ENCODE measurements at regions not wholly inside any gene's neighbourhood (a gene's known extent, or its start where the extent isn't known, plus 50 kb on each side); places are given as distances from the start of the nearest gene placed in this dataset.
A peak's percentile ranks its signal among the peaks of the same experiment; 100 is the strongest.

- H3K9ac ChIP-seq (ENCODE audit: low read length): no peak overlapping the region
- no peaks in the 10 kb centered on the region for H3K36me3 ChIP-seq (ENCODE audit: insufficient read depth, low read length)
- no peaks in the 10 kb centered on the region for H3K9me3 ChIP-seq (ENCODE audit: low read length)
- H3K4me1 ChIP-seq (ENCODE audit: insufficient read depth, low read length): peaks cover 16% of the 10 kb centered on the region
- H3K27me3 ChIP-seq (ENCODE audit: control insufficient read depth in 1 of 2, insufficient read depth in 2 of 2, low read length in 2 of 2): no peaks in the 10 kb centered on the region
- H3K4me3 ChIP-seq (ENCODE audit: low read depth in 1 of 2, low read length in 2 of 2): no peak overlapping the region
- H3K27ac ChIP-seq (ENCODE audit: low read depth, low read length): no peak overlapping the region
Measured at GRCh38 chr9:99366183-99366582, 144.1 kb downstream of the SEC61B start.

- Histone ChIP-seq H3K36me3 (ENCODE audit: insufficient read depth, low read length) (no peaks in the 10 kb centered on the region), H3K4me1 (ENCODE audit: insufficient read depth, low read length) (peaks cover 16% of the 10 kb centered on the region), H3K9me3 (ENCODE audit: low read length) (no peaks in the 10 kb centered on the region), H3K27me3 (ENCODE audit: control insufficient read depth in 1 of 2, insufficient read depth in 2 of 2, low read length in 2 of 2) (no peaks in the 10 kb centered on the region), H3K9ac (ENCODE audit: low read length) (no peak overlapping the region), H3K27ac (ENCODE audit: low read depth, low read length) (no peak overlapping the region), H3K4me3 (ENCODE audit: low read depth in 1 of 2, low read length in 2 of 2) (no peak overlapping the region)
Measured at GRCh38 chr9:99366621-99367020, 144.5 kb downstream of the SEC61B start.

- Histone ChIP-seq H3K9ac (ENCODE audit: low read length) (peak overlapping the region; percentile 29), H3K4me1 (ENCODE audit: insufficient read depth, low read length) (peaks cover 7% of the 10 kb centered on the region), H3K27me3 (ENCODE audit: control insufficient read depth in 1 of 2, insufficient read depth in 2 of 2, low read length in 2 of 2) (no peaks in the 10 kb centered on the region), H3K27ac (ENCODE audit: low read depth, low read length) (peak overlapping the region; percentile 51), H3K9me3 (ENCODE audit: low read length) (no peaks in the 10 kb centered on the region), H3K36me3 (ENCODE audit: insufficient read depth, low read length) (no peaks in the 10 kb centered on the region), H3K4me3 (ENCODE audit: low read depth in 1 of 2, low read length in 2 of 2) (peak overlapping the region; percentile 57 to 59)
Measured at GRCh38 chr9:99368341-99369326, 146.6 kb downstream of the SEC61B start.

- Histone ChIP-seq H3K9me3 (ENCODE audit: low read length) (no peaks in the 10 kb centered on the region), H3K27ac (ENCODE audit: low read depth, low read length) (no peak overlapping the region), H3K27me3 (ENCODE audit: control insufficient read depth in 1 of 2, insufficient read depth in 2 of 2, low read length in 2 of 2) (no peaks in the 10 kb centered on the region), H3K36me3 (ENCODE audit: insufficient read depth, low read length) (no peaks in the 10 kb centered on the region), H3K4me3 (ENCODE audit: low read depth in 1 of 2, low read length in 2 of 2) (peak overlapping the region; percentile 57 to 59), H3K9ac (ENCODE audit: low read length) (no peak overlapping the region), H3K4me1 (ENCODE audit: insufficient read depth, low read length) (peaks cover 7% of the 10 kb centered on the region)
Measured at GRCh38 chr9:99369327-99369722, 147.2 kb downstream of the SEC61B start.

DNA sequence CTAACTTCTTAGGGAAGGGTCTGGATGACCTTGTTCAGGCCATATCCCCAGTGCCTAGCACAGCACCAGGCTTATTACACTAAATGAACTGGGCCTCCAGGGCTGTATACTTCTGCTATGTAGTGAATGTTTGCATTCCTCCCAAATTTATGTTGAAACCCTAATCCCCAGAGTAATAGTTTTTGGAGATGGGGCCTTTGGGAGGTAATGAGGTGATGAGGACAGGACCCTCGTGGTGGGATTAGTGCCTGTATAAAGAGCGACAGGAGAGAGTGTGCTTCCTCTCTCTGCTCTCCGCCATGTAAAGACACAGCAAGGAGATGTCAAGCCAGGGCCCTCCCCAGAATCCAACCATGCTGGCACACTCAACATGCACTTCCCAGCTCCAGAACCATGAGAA lies 148.3 kb downstream of the SEC61B start:
- no peaks in the 10 kb centered on the region for H3K9me3 ChIP-seq (ENCODE audit: low read length)
- no peak overlapping the region for H3K27ac ChIP-seq (ENCODE audit: low read depth, low read length)
- H3K4me1 ChIP-seq (ENCODE audit: insufficient read depth, low read length): peaks cover 7% of the 10 kb centered on the region
- no peak overlapping the region for H3K9ac ChIP-seq (ENCODE audit: low read length)
- no peaks in the 10 kb centered on the region for H3K36me3 ChIP-seq (ENCODE audit: insufficient read depth, low read length)
- no peaks in the 10 kb centered on the region for H3K27me3 ChIP-seq (ENCODE audit: control insufficient read depth in 1 of 2, insufficient read depth in 2 of 2, low read length in 2 of 2)
- H3K4me3 ChIP-seq (ENCODE audit: low read depth in 1 of 2, low read length in 2 of 2): no peak overlapping the region

DNA sequence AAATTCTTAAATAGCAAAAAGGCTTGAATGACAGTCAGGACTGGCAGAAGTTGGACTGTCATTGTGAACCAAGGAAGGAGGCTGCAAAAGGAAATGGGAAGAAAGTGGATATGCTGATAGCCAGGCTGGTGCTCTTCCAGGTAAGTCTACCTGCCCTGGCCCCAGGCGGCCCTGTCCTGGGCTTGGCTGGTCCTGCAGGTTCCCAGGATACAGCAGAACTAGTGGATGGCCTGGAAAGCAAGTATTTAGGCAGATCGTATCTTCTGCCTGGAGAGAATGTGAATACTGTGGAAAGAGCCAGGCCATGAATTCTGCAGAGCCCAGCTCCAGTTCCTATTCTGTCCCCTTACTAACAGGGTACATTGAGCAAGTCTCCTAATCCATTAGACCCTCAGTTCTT lies 149.3 kb downstream of the SEC61B start:
- Histone ChIP-seq H3K36me3 (ENCODE audit: insufficient read depth, low read length) (no peaks in the 10 kb centered on the region), H3K9me3 (ENCODE audit: low read length) (no peaks in the 10 kb centered on the region), H3K9ac (ENCODE audit: low read length) (no peak overlapping the region), H3K27me3 (ENCODE audit: control insufficient read depth in 1 of 2, insufficient read depth in 2 of 2, low read length in 2 of 2) (no peaks in the 10 kb centered on the region), H3K4me1 (ENCODE audit: insufficient read depth, low read length) (peaks cover 7% of the 10 kb centered on the region), H3K4me3 (ENCODE audit: low read depth in 1 of 2, low read length in 2 of 2) (no peak overlapping the region), H3K27ac (ENCODE audit: low read depth, low read length) (no peak overlapping the region)

GRCh38 chr9:99373912-99374311 lies 151.8 kb downstream of the SEC61B start:
- H3K36me3 ChIP-seq (ENCODE audit: insufficient read depth, low read length): no peaks in the 10 kb centered on the region
- peaks cover 5% of the 10 kb centered on the region for H3K4me1 ChIP-seq (ENCODE audit: insufficient read depth, low read length)
- H3K27me3 ChIP-seq (ENCODE audit: control insufficient read depth in 1 of 2, insufficient read depth in 2 of 2, low read length in 2 of 2): no peaks in the 10 kb centered on the region
- no peak overlapping the region for H3K9ac ChIP-seq (ENCODE audit: low read length)
- H3K27ac ChIP-seq (ENCODE audit: low read depth, low read length): no peak overlapping the region
- no peak overlapping the region for H3K4me3 ChIP-seq (ENCODE audit: low read depth in 1 of 2, low read length in 2 of 2)
- H3K9me3 ChIP-seq (ENCODE audit: low read length): no peaks in the 10 kb centered on the region

- H3K9me3 ChIP-seq (ENCODE audit: low read length): no peaks in the 10 kb centered on the region
- H3K4me1 ChIP-seq (ENCODE audit: insufficient read depth, low read length): no peaks in the 10 kb centered on the region
- H3K4me3 ChIP-seq (ENCODE audit: low read depth in 1 of 2, low read length in 2 of 2): no peak overlapping the region
- no peaks in the 10 kb centered on the region for H3K27me3 ChIP-seq (ENCODE audit: control insufficient read depth in 1 of 2, insufficient read depth in 2 of 2, low read length in 2 of 2)
- H3K9ac ChIP-seq (ENCODE audit: low read length): no peak overlapping the region
- no peak overlapping the region for H3K27ac ChIP-seq (ENCODE audit: low read depth, low read length)
- no peaks in the 10 kb centered on the region for H3K36me3 ChIP-seq (ENCODE audit: insufficient read depth, low read length)
Measured at GRCh38 chr9:99374793-99375192, 152.7 kb downstream of the SEC61B start.

GRCh38 chr9:99375481-99375880 lies 153.4 kb downstream of the SEC61B start:
- Histone ChIP-seq H3K4me3 (ENCODE audit: low read depth in 1 of 2, low read length in 2 of 2) (no peak overlapping the region), H3K27me3 (ENCODE audit: control insufficient read depth in 1 of 2, insufficient read depth in 2 of 2, low read length in 2 of 2) (no peaks in the 10 kb centered on the region), H3K36me3 (ENCODE audit: insufficient read depth, low read length) (no peaks in the 10 kb centered on the region), H3K9me3 (ENCODE audit: low read length) (no peaks in the 10 kb centered on the region), H3K27ac (ENCODE audit: low read depth, low read length) (no peak overlapping the region), H3K4me1 (ENCODE audit: insufficient read depth, low read length) (no peaks in the 10 kb centered on the region), H3K9ac (ENCODE audit: low read length) (no peak overlapping the region)

GRCh38 chr9:99377790-99378775 lies 156.0 kb downstream of the SEC61B start:
- Histone ChIP-seq H3K9me3 (ENCODE audit: low read length) (no peaks in the 10 kb centered on the region), H3K4me1 (ENCODE audit: insufficient read depth, low read length) (no peaks in the 10 kb centered on the region), H3K36me3 (ENCODE audit: insufficient read depth, low read length) (no peaks in the 10 kb centered on the region), H3K9ac (ENCODE audit: low read length) (no peak overlapping the region), H3K27ac (ENCODE audit: low read depth, low read length) (no peak overlapping the region), H3K27me3 (ENCODE audit: control insufficient read depth in 1 of 2, insufficient read depth in 2 of 2, low read length in 2 of 2) (no peaks in the 10 kb centered on the region), H3K4me3 (ENCODE audit: low read depth in 1 of 2, low read length in 2 of 2) (no peak overlapping the region)

- Histone ChIP-seq H3K36me3 (ENCODE audit: insufficient read depth, low read length) (no peaks in the 10 kb centered on the region), H3K9me3 (ENCODE audit: low read length) (no peaks in the 10 kb centered on the region)
Measured at GRCh38 chr9:99383536-99383935, 161.5 kb downstream of the SEC61B start.

More at GRCh38 chr9:99383536-99383935, 161.5 kb downstream of the SEC61B start:
- Histone ChIP-seq H3K4me1 (ENCODE audit: insufficient read depth, low read length) (no peaks in the 10 kb centered on the region), H3K9ac (ENCODE audit: low read length) (no peak overlapping the region), H3K27me3 (ENCODE audit: control insufficient read depth in 1 of 2, insufficient read depth in 2 of 2, low read length in 2 of 2) (no peaks in the 10 kb centered on the region), H3K4me3 (ENCODE audit: low read depth in 1 of 2, low read length in 2 of 2) (no peak overlapping the region), H3K27ac (ENCODE audit: low read depth, low read length) (no peak overlapping the region)

Data from muscle layer of colon (tissue), 2 donors.